AG04449 (cell line): ENCODE measurements at regions not wholly inside any gene's neighbourhood (a gene's known extent, or its start where the extent isn't known, plus 50 kb on each side); places are given as distances from the start of the nearest gene placed in this dataset.

ENCODE experiments used
- CTCF ChIA-PET: fragments of 350-600 bp; formaldehyde crosslinking; extraction: SDS; loops from one replicate; lab custom pipeline; 2021; ENCODE audit warnings: antibody characterized with exemption; lab: Yijun Ruan, JAX
- POLR2A ChIA-PET: fragments of 400-600, 350-600 bp; formaldehyde crosslinking; extraction: SDS; loops from one replicate; lab custom pipeline; 2020; ENCODE audit warnings: antibody characterized with exemption, inconsistent platforms; lab: Yijun Ruan, JAX
- DNase-seq: peaks from one replicate; pipeline ENCODE4 v3.0.0-alpha.2; 2010; ENCODE audit warnings: low read depth, low spot score
- H3K4me3 ChIP-seq: 2 replicates; pipeline ENCODE4 v1.5.1; 2011; ENCODE audit warnings: low read depth, mild to moderate bottlenecking, control low read depth, low read length
- CTCF ChIP-seq: IDR thresholded peaks from one replicate; pipeline ENCODE4 v1.5.1; 2011; ENCODE audit warnings: mild to moderate bottlenecking, moderate library complexity, low read length, control low read depth, inconsistent platforms; ENCODE audit not compliant: insufficient read depth; ENCODE audit errors: missing control alignments

GRCh38 chr5:128626536-128627090 is 88.6 kb upstream of the FBN2 start:
- TF ChIP-seq CTCF: no peak
- no peak for DNase-seq
- no peak overlapping the region for H3K4me3 ChIP-seq
- ChIA-PET CTCF (interaction anchor here (1.1 kb wide), 1 partner anchor 20 kb away, joined by 3 read pairs; no protein-coding TSS in a partner anchor), POLR2A (no interaction called here)

- TF ChIP-seq CTCF: no peak
Measured at GRCh38 chr5:128627939-128628338, 89.9 kb upstream of the FBN2 start.

GRCh38 chr5:128629157-128629556 is 91.1 kb upstream of the FBN2 start:
- POLR2A ChIA-PET: no interaction called here
- TF ChIP-seq CTCF: no peak
- no peak overlapping the region for H3K4me3 ChIP-seq
- no peak for DNase-seq
- CTCF ChIA-PET: interaction anchor here (0.7 kb wide), 1 partner anchor 8 kb away, joined by 4 read pairs; no protein-coding TSS in a partner anchor

More at GRCh38 chr5:128627939-128628338, 89.9 kb upstream of the FBN2 start:
- CTCF ChIA-PET: no interaction called here
- DNase-seq: no peak
- H3K4me3 ChIP-seq: no peak overlapping the region
- POLR2A ChIA-PET: no interaction called here

- ChIA-PET POLR2A (interaction anchor here (1.1 kb wide), 1 partner anchor 15 kb away, joined by 3 read pairs; no protein-coding TSS in a partner anchor), CTCF (interaction anchor here (1.2 kb wide), 1 partner anchor 45 kb away, joined by 4 read pairs; no protein-coding TSS in a partner anchor)
- TF ChIP-seq CTCF: no peak
- no peak overlapping the region for H3K4me3 ChIP-seq
- DNase-seq: no peak
Measured at GRCh38 chr5:128630121-128630520, 92.1 kb upstream of the FBN2 start.

- no peak overlapping the region for H3K4me3 ChIP-seq
- no peak for TF ChIP-seq CTCF
- POLR2A ChIA-PET: no interaction called here
- CTCF ChIA-PET: interaction anchor here (0.7 kb wide), 1 partner anchor 13 kb away, joined by 3 read pairs; no protein-coding TSS in a partner anchor
- DNase-seq: no peak
Measured at GRCh38 chr5:128631771-128632170, 93.7 kb upstream of the FBN2 start.

- CTCF ChIA-PET: interaction anchor here (1.5 kb wide), 1 partner anchor 13 kb away, joined by 4 read pairs; no protein-coding TSS in a partner anchor
- POLR2A ChIA-PET: no interaction called here
- H3K4me3 ChIP-seq: no peak overlapping the region
- TF ChIP-seq CTCF: no peak
- no peak for DNase-seq
Measured at GRCh38 chr5:128632264-128632663, 94.2 kb upstream of the FBN2 start.
